Neural progenitor cell (in vitro differentiated cells): ENCODE measurements at regions not wholly inside any gene's neighbourhood (a gene's known extent, or its start where the extent isn't known, plus 50 kb on each side); places are given as distances from the start of the nearest gene placed in this dataset.

Experiments
- EZH2phosphoT487 ChIP-seq: fragments of 200-600 bp; sonication (generic); IDR thresholded peaks from 2 replicates; pipeline ENCODE4 v1.6.1; 2017; ENCODE audit warnings: antibody characterized with exemption
- TF ChIP-seq, protein P1 (sequence below): fragments of 200-600 bp; sonication (generic); IDR thresholded peaks from 2 replicates; pipeline ENCODE4 v1.5.1; 2017; ENCODE audit warnings: antibody characterized with exemption, mild to moderate bottlenecking

- TF ChIP-seq, protein P1, sequence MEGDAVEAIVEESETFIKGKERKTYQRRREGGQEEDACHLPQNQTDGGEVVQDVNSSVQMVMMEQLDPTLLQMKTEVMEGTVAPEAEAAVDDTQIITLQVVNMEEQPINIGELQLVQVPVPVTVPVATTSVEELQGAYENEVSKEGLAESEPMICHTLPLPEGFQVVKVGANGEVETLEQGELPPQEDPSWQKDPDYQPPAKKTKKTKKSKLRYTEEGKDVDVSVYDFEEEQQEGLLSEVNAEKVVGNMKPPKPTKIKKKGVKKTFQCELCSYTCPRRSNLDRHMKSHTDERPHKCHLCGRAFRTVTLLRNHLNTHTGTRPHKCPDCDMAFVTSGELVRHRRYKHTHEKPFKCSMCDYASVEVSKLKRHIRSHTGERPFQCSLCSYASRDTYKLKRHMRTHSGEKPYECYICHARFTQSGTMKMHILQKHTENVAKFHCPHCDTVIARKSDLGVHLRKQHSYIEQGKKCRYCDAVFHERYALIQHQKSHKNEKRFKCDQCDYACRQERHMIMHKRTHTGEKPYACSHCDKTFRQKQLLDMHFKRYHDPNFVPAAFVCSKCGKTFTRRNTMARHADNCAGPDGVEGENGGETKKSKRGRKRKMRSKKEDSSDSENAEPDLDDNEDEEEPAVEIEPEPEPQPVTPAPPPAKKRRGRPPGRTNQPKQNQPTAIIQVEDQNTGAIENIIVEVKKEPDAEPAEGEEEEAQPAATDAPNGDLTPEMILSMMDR: no peak
- TF ChIP-seq EZH2phosphoT487: no peak
These were observed 101.6 kb upstream of the CERS6 start for GRCh38 chr2:168354499-168354898.
